HCT116 (cell line): ENCODE measurements at regions not wholly inside any gene's neighbourhood (a gene's known extent, or its start where the extent isn't known, plus 50 kb on each side); places are given as distances from the start of the nearest gene placed in this dataset.

Source experiments
- ATAC-seq: fragments of 200-7000 bp; cut with Tn5 transposase; 2 replicates; pipeline ENCODE4 v1.9.1; 2020; ENCODE audit warnings: mild to moderate bottlenecking, moderate library complexity
- BruUV-seq: library from RNA; stranded (reverse); fragments of 400-500 nt; replicated peaks from 2 replicates; lab custom pipeline; 2021; lab: Mats Ljungman, UMichigan
- CTCF ChIA-PET: fragments of 300-600 bp; sonication (Branson Sonifier 250); formaldehyde crosslinking; loops from one replicate; lab custom pipeline; 2021; ENCODE audit warnings: antibody characterized with exemption; lab: Charles Lee
- POLR2A ChIA-PET: fragments of 300-600, 350-600 bp; sonication (Branson Sonifier 250); formaldehyde crosslinking; loops from one replicate; lab custom pipeline; 2021; ENCODE audit warnings: antibody characterized with exemption; lab: Charles Lee
- RAD21 ChIA-PET, 2 experiments: fragments of 300-600 bp; sonication (Branson Sonifier 250); formaldehyde crosslinking; loops; one replicate each; lab custom pipeline; 2023; ENCODE audit warnings: low total read pairs in 2 of 2; ENCODE audit not compliant: uncharacterized antibody in 2 of 2, unreplicated experiment in 2 of 2, low non-redundant PET in 1 of 2; lab: Charles Lee
- DNase-seq: peaks from one replicate; pipeline ENCODE4 v3.0.0-alpha.2; 2010; ENCODE audit warnings: low read depth, low spot score
- H2AFZ ChIP-seq: fragments of 200-600 bp; shearing (Covaris generic), sonication (generic); 2 replicates; pipeline ENCODE4 v1.6.1; 2017; ENCODE audit warnings: low read depth, mixed run types, mixed read lengths, antibody characterized with exemption, low read length; ENCODE audit not compliant: poor library complexity, severe bottlenecking
- H3K27ac ChIP-seq: 2 replicates; pipeline ENCODE4 v1.5.1; 2012; ENCODE audit warnings: low read depth, low read length
- H3K27me3 ChIP-seq: fragments of 200-600 bp; sonication (generic); 2 replicates; pipeline ENCODE4 v1.6.1; 2016; ENCODE audit warnings: mixed run types, low read length, mixed read lengths; ENCODE audit not compliant: insufficient read depth
- H3K36me3 ChIP-seq, 2 experiments: fragments of 200-500 bp in 1 of 2; fragments of 200-600 bp in 1 of 2; sonication (Bioruptor generic) in 1 of 2; sonication (generic) in 1 of 2; 2 replicates each; pipeline versions ENCODE4 v1.5.1 to v1.6.1; 2014 to 2016; ENCODE audit warnings: low read length in 2 of 2, inconsistent platforms in 1 of 2, mixed read lengths in 1 of 2, mixed run types in 1 of 2; ENCODE audit not compliant: insufficient read depth in 2 of 2, control insufficient read depth in 1 of 2
- H3K4me1 ChIP-seq, 2 experiments: fragments of 200-600 bp in 1 of 2; sonication (generic) in 1 of 2; 2 replicates each; pipeline versions ENCODE4 v1.5.1 to v1.6.1; 2012 to 2017; ENCODE audit warnings: low read length in 2 of 2, inconsistent platforms in 1 of 2, mild to moderate bottlenecking in 1 of 2, mixed read lengths in 1 of 2, mixed run types in 1 of 2, moderate library complexity in 1 of 2; ENCODE audit not compliant: insufficient read depth in 2 of 2, control insufficient read depth in 1 of 2
- H3K4me2 ChIP-seq: fragments of 200-600 bp; sonication (generic); 2 replicates; pipeline ENCODE4 v1.6.1; 2017; ENCODE audit warnings: mixed run types, low read length, mixed read lengths
- H3K4me3 ChIP-seq, 2 experiments: fragments of 200-600 bp in 1 of 2; sonication (generic) in 1 of 2; replicated peaks in 1 of 2; 2 replicates each; pipeline ENCODE4 v1.5.1; 2011 to 2016; ENCODE audit warnings: low read length in 2 of 2, control low read depth in 1 of 2, low read depth in 1 of 2, mild to moderate bottlenecking in 1 of 2, mixed read lengths in 1 of 2, mixed run types in 1 of 2
- H3K79me2 ChIP-seq: fragments of 200-600 bp; sonication (generic); 2 replicates; pipeline ENCODE4 v1.6.1; 2017; ENCODE audit warnings: mild to moderate bottlenecking, mixed run types, low read length, moderate library complexity, mixed read lengths; ENCODE audit not compliant: insufficient read depth
- H3K9ac ChIP-seq: fragments of 200-600 bp; sonication (generic); 2 replicates; pipeline ENCODE4 v1.6.1; 2016; ENCODE audit warnings: low read length, mixed read lengths
- H3K9me2 ChIP-seq: fragments of 200-600 bp; sonication (generic), shearing (Covaris generic); 2 replicates; pipeline ENCODE4 v1.6.1; 2017; ENCODE audit warnings: mixed run types, mild to moderate bottlenecking, moderate library complexity; ENCODE audit not compliant: insufficient read depth
- H3K9me3 ChIP-seq, 2 experiments: fragments of 200-500 bp in 1 of 2; fragments of 200-600 bp in 1 of 2; sonication (Bioruptor generic) in 1 of 2; sonication (generic) in 1 of 2; 2 replicates each; pipeline ENCODE4 v1.6.1; 2014 to 2017; ENCODE audit warnings: low read length in 2 of 2, mixed read lengths in 2 of 2, inconsistent platforms in 1 of 2, low read depth in 1 of 2, mild to moderate bottlenecking in 1 of 2, mixed run types in 1 of 2, moderate library complexity in 1 of 2; ENCODE audit not compliant: control insufficient read depth in 1 of 2, insufficient read depth in 1 of 2
- H4K20me1 ChIP-seq: fragments of 200-600 bp; sonication (generic), shearing (Covaris generic); 2 replicates; pipeline ENCODE4 v1.6.1; 2017; ENCODE audit warnings: mixed run types, mild to moderate bottlenecking, moderate library complexity; ENCODE audit not compliant: insufficient read depth
- CBX3 ChIP-seq: IDR thresholded peaks from 2 replicates; pipeline ENCODE4 v1.6.1; 2012; ENCODE audit warnings: low read depth
- EGR1 ChIP-seq: IDR thresholded peaks from 2 replicates; pipeline ENCODE4 v1.6.1; 2012; ENCODE audit warnings: low read depth
- ELF1 ChIP-seq: IDR thresholded peaks from 2 replicates; pipeline ENCODE4 v1.6.1; 2012; ENCODE audit warnings: low read depth, borderline replicate concordance
- EZH2phosphoT487 ChIP-seq: fragments of 200-600 bp; IDR thresholded peaks from 2 replicates; pipeline ENCODE4 v1.6.1; 2018; ENCODE audit warnings: antibody characterized with exemption, borderline replicate concordance
- FOSL1 ChIP-seq: IDR thresholded peaks from 2 replicates; pipeline ENCODE4 v1.6.1; 2012; ENCODE audit warnings: low read depth
- JUND ChIP-seq: IDR thresholded peaks from 2 replicates; pipeline ENCODE4 v1.6.1; 2012
- POLR2A ChIP-seq: IDR thresholded peaks from 2 replicates; pipeline ENCODE4 v1.7.0; 2011; ENCODE audit warnings: borderline replicate concordance; ENCODE audit not compliant: insufficient read depth, insufficient read length; ENCODE audit errors: extremely low read depth
- RAD21 ChIP-seq: IDR thresholded peaks from 2 replicates; pipeline ENCODE4 v1.6.1; 2012; ENCODE audit warnings: low read depth, mild to moderate bottlenecking
- SIN3A ChIP-seq: IDR thresholded peaks from 2 replicates; pipeline ENCODE4 v1.6.1; 2012; ENCODE audit warnings: low read depth
- SP1 ChIP-seq: IDR thresholded peaks from 2 replicates; pipeline ENCODE4 v1.6.1; 2012; ENCODE audit warnings: low read depth
- SRF ChIP-seq: IDR thresholded peaks from 2 replicates; pipeline ENCODE4 v1.6.1; 2012; ENCODE audit warnings: low read depth
- TCF7L2 ChIP-seq: IDR thresholded peaks from 2 replicates; pipeline ENCODE4 v1.7.0; 2011; ENCODE audit warnings: borderline replicate concordance, inconsistent platforms; ENCODE audit not compliant: insufficient read depth, insufficient read length; ENCODE audit errors: extremely low read depth
- YY1 ChIP-seq: IDR thresholded peaks from 2 replicates; pipeline ENCODE4 v1.6.1; 2011; ENCODE audit warnings: low read length, low read depth, moderate library complexity, mild to moderate bottlenecking; ENCODE audit not compliant: insufficient replicate concordance; ENCODE audit errors: extremely low read depth
- ZFX ChIP-seq: fragments of 450-650 bp; IDR thresholded peaks from 2 replicates; pipeline ENCODE4 v1.6.1; 2017
- intact Hi-C: fragments of 100-400 bp; cut with micrococcal nuclease; formaldehyde crosslinking; loops from 2 replicates; pipeline ENCODE4 v1.10.0; 2022
- TF ChIP-seq, protein P1 (sequence below): IDR thresholded peaks from 2 replicates; pipeline ENCODE4 v1.6.1; 2012
- TF ChIP-seq, protein P2 (sequence below): IDR thresholded peaks from 2 replicates; pipeline ENCODE4 v1.6.1; 2012
- TF ChIP-seq, protein P3 (sequence below): IDR thresholded peaks from 2 replicates; pipeline ENCODE4 v1.6.1; 2011; ENCODE audit warnings: mild to moderate bottlenecking, low read length, moderate library complexity; ENCODE audit not compliant: insufficient replicate concordance; ENCODE audit errors: extremely low read depth
- TF ChIP-seq, protein P4 (sequence below): IDR thresholded peaks from 2 replicates; pipeline ENCODE4 v1.6.1; 2012; ENCODE audit warnings: low read depth

DNA sequence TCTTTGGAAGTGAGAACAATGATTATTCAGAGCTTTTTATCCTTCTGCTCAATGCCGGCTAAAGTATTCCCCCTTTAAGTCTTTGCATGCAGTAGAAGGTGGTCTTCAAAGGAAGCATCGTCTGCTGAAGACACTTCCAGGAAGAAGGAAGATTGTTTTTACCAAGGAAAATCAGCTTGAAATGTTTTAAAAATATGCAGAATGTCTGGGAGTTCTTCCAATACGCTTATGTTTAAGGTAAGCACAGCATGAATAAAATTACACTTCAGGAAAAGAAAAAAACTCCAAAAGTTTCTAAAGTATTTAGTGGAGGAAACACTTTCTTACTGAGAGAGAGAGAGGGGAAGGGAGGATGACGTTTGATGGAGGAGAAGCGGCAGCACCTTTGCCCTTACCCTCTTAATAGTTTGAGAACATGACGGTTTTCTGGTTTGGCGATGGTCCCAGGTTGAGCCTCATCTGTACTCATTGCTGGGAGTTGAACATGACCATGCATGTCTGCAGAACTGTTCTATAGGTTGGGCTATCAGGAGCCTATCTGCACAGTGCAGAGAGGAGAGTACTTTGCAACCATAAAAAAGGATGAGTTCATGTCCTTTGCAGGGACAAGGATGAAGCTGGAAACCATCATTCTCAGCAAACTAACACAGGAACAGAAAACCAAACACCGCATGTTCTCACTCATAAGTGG lies 338.1 kb downstream of the ACTR3B start:
- no peak for DNase-seq
- Histone ChIP-seq H3K27me3 (peaks cover 19% of the 10 kb centered on the region; the same call in 1 of the 2 replicates), H3K4me3 (no peak overlapping the region), H2AFZ (no peak overlapping the region), H4K20me1 (no peaks in the 10 kb centered on the region), H3K79me2 (no peaks in the 10 kb centered on the region), H3K4me2 (no peak overlapping the region), H3K4me1 (no peaks in the 10 kb centered on the region), H3K9me2 (no peaks in the 10 kb centered on the region), H3K9ac (no peak overlapping the region), H3K9me3 (no peaks in the 10 kb centered on the region), H3K36me3 (no peaks in the 10 kb centered on the region), H3K27ac (no peak overlapping the region)
- ChIA-PET RAD21 (no interaction called here), POLR2A (no interaction called here), CTCF (no interaction called here)
- BruUV-seq, result no TSS peak
- intact Hi-C loops, result no loop called here
- TF ChIP-seq SP1 (no peak), JUND (no peak), TCF7L2 (no peak), FOSL1 (no peak), ZFX (no peak), EZH2phosphoT487 (no peak), SRF (no peak), EGR1 (no peak), ELF1 (no peak), SIN3A (no peak), POLR2A (no peak), YY1 (no peak), RAD21 (no peak), CBX3 (no peak)
- TF ChIP-seq, protein P1, sequence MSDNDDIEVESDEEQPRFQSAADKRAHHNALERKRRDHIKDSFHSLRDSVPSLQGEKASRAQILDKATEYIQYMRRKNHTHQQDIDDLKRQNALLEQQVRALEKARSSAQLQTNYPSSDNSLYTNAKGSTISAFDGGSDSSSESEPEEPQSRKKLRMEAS, result no peak
- TF ChIP-seq, protein P2, sequence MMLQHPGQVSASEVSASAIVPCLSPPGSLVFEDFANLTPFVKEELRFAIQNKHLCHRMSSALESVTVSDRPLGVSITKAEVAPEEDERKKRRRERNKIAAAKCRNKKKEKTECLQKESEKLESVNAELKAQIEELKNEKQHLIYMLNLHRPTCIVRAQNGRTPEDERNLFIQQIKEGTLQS, result no peak
- TF ChIP-seq, protein P3, sequence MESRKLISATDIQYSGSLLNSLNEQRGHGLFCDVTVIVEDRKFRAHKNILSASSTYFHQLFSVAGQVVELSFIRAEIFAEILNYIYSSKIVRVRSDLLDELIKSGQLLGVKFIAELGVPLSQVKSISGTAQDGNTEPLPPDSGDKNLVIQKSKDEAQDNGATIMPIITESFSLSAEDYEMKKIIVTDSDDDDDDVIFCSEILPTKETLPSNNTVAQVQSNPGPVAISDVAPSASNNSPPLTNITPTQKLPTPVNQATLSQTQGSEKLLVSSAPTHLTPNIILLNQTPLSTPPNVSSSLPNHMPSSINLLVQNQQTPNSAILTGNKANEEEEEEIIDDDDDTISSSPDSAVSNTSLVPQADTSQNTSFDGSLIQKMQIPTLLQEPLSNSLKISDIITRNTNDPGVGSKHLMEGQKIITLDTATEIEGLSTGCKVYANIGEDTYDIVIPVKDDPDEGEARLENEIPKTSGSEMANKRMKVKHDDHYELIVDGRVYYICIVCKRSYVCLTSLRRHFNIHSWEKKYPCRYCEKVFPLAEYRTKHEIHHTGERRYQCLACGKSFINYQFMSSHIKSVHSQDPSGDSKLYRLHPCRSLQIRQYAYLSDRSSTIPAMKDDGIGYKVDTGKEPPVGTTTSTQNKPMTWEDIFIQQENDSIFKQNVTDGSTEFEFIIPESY, result no peak
- TF ChIP-seq, protein P4, sequence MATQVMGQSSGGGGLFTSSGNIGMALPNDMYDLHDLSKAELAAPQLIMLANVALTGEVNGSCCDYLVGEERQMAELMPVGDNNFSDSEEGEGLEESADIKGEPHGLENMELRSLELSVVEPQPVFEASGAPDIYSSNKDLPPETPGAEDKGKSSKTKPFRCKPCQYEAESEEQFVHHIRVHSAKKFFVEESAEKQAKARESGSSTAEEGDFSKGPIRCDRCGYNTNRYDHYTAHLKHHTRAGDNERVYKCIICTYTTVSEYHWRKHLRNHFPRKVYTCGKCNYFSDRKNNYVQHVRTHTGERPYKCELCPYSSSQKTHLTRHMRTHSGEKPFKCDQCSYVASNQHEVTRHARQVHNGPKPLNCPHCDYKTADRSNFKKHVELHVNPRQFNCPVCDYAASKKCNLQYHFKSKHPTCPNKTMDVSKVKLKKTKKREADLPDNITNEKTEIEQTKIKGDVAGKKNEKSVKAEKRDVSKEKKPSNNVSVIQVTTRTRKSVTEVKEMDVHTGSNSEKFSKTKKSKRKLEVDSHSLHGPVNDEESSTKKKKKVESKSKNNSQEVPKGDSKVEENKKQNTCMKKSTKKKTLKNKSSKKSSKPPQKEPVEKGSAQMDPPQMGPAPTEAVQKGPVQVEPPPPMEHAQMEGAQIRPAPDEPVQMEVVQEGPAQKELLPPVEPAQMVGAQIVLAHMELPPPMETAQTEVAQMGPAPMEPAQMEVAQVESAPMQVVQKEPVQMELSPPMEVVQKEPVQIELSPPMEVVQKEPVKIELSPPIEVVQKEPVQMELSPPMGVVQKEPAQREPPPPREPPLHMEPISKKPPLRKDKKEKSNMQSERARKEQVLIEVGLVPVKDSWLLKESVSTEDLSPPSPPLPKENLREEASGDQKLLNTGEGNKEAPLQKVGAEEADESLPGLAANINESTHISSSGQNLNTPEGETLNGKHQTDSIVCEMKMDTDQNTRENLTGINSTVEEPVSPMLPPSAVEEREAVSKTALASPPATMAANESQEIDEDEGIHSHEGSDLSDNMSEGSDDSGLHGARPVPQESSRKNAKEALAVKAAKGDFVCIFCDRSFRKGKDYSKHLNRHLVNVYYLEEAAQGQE, result no peak
- no peak for ATAC-seq
